GM23338 (cell line): ENCODE measurements at regions not wholly inside any gene's neighbourhood (a gene's known extent, or its start where the extent isn't known, plus 50 kb on each side); places are given as distances from the start of the nearest gene placed in this dataset.

Experiments
- ATAC-seq: fragments of 200-7000 bp; cut with Tn5 transposase; 3 replicates; pipeline ENCODE4 v1.9.1; 2020
- DNase-seq: peaks from one replicate; pipeline ENCODE4 v3.0.0-alpha.2; 2015; ENCODE audit warnings: low spot score
- H2AFZ ChIP-seq: fragments of 200-600 bp; sonication (generic); 2 replicates; pipeline ENCODE4 v1.8.0; 2016; ENCODE audit warnings: antibody characterized with exemption, mild to moderate bottlenecking, moderate library complexity
- H3F3A ChIP-seq: fragments of 200-600 bp; sonication (generic); replicated peaks from 2 replicates; pipeline ENCODE4 v1.8.0; 2017; ENCODE audit warnings: antibody characterized with exemption, mixed run types, low read depth
- H3K27ac ChIP-seq: fragments of 200-600 bp; sonication (generic); 2 replicates; pipeline ENCODE4 v1.6.1; 2016; ENCODE audit warnings: low read depth
- H3K27me3 ChIP-seq: fragments of 200-600 bp; sonication (generic); 2 replicates; pipeline ENCODE4 v1.8.0; 2016; ENCODE audit warnings: mild to moderate bottlenecking, mixed run types, moderate library complexity; ENCODE audit not compliant: insufficient read depth
- H3K36me3 ChIP-seq: fragments of 200-600 bp; sonication (generic); 2 replicates; pipeline ENCODE4 v1.8.0; 2016; ENCODE audit warnings: mild to moderate bottlenecking; ENCODE audit not compliant: insufficient read depth
- H3K4me1 ChIP-seq: fragments of 200-600 bp; sonication (generic); 2 replicates; pipeline ENCODE4 v1.8.0; 2016; ENCODE audit warnings: mild to moderate bottlenecking, moderate library complexity; ENCODE audit not compliant: insufficient read depth
- H3K4me2 ChIP-seq: fragments of 200-600 bp; sonication (generic); 2 replicates; pipeline ENCODE4 v1.7.1; 2017; ENCODE audit warnings: mixed run types
- H3K4me3 ChIP-seq: fragments of 200-600 bp; sonication (generic); 2 replicates; pipeline ENCODE4 v1.6.1; 2016; ENCODE audit warnings: mixed run types
- H3K79me2 ChIP-seq: fragments of 200-600 bp; sonication (generic); replicated peaks from 2 replicates; pipeline ENCODE4 v1.8.0; 2017; ENCODE audit warnings: mild to moderate bottlenecking; ENCODE audit not compliant: insufficient read depth
- H3K9me2 ChIP-seq: fragments of 200-600 bp; sonication (generic); 2 replicates; pipeline ENCODE4 v1.8.0; 2017; ENCODE audit not compliant: insufficient read depth
- H4K20me1 ChIP-seq: fragments of 200-600 bp; sonication (generic); replicated peaks from 2 replicates; pipeline ENCODE4 v1.8.0; 2017; ENCODE audit warnings: mild to moderate bottlenecking; ENCODE audit not compliant: insufficient read depth
- H3K27ac Mint-ChIP-seq: 2 replicates; pipeline ENCODE4 v1.8.0; 2020; ENCODE audit warnings: inconsistent platforms, mild to moderate bottlenecking, moderate library complexity, mixed read lengths
- H3K27me3 Mint-ChIP-seq: 3 replicates; pipeline ENCODE4 v1.8.0; 2022; ENCODE audit warnings: low read depth, mild to moderate bottlenecking, moderate library complexity, mixed read lengths, inconsistent platforms; ENCODE audit not compliant: insufficient read depth, poor library complexity
- H3K36me3 Mint-ChIP-seq: 3 replicates; pipeline ENCODE4 v1.8.0; 2021; ENCODE audit warnings: low read depth, mild to moderate bottlenecking, inconsistent platforms, moderate library complexity, mixed read lengths
- H3K4me1 Mint-ChIP-seq: 3 replicates; pipeline ENCODE4 v1.8.0; 2020; ENCODE audit warnings: mild to moderate bottlenecking, inconsistent platforms, mixed read lengths
- H3K4me3 Mint-ChIP-seq: 3 replicates; pipeline ENCODE4 v1.8.0; 2021; ENCODE audit warnings: moderate library complexity, mild to moderate bottlenecking, inconsistent platforms, mixed read lengths
- H3K9me3 Mint-ChIP-seq: 3 replicates; pipeline ENCODE4 v1.8.0; 2020; ENCODE audit warnings: moderate library complexity, mild to moderate bottlenecking, inconsistent platforms, mixed read lengths
- EZH2phosphoT487 ChIP-seq: fragments of 200-600 bp; sonication (generic); IDR thresholded peaks from one replicate; pipeline ENCODE4 v1.8.1; 2018; ENCODE audit warnings: antibody characterized with exemption; ENCODE audit not compliant: unreplicated experiment
- JUNB ChIP-seq: IDR thresholded peaks from one replicate; pipeline ENCODE4 v1.6.1; 2016; ENCODE audit warnings: antibody characterized with exemption; ENCODE audit not compliant: unreplicated experiment
- NANOG ChIP-seq: IDR thresholded peaks from 2 replicates; pipeline ENCODE4 v1.6.1; 2016; ENCODE audit warnings: antibody characterized with exemption, borderline replicate concordance
- STAT1 ChIP-seq: IDR thresholded peaks from one replicate; pipeline ENCODE4 v1.6.1; 2016; ENCODE audit warnings: antibody characterized with exemption; ENCODE audit not compliant: unreplicated experiment
- ZNF114 ChIP-seq: fragments of 250-450 bp; sonication (Bioruptor Pico); IDR thresholded peaks from 2 replicates; pipeline ENCODE4 v1.5.0; 2020; ENCODE audit warnings: mild to moderate bottlenecking, moderate library complexity
- TF ChIP-seq, protein P1 (sequence below): IDR thresholded peaks from one replicate; pipeline ENCODE4 v1.6.1; 2018; ENCODE audit warnings: antibody characterized with exemption; ENCODE audit not compliant: unreplicated experiment
- TF ChIP-seq, protein P2 (sequence below): fragments of 250-450 bp; sonication (Bioruptor Pico); IDR thresholded peaks from 2 replicates; pipeline ENCODE4 v1.5.0; 2020; ENCODE audit warnings: mild to moderate bottlenecking, moderate library complexity
- TF ChIP-seq, protein P3 (sequence below): IDR thresholded peaks from 2 replicates; pipeline ENCODE4 v1.6.1; 2016; ENCODE audit warnings: antibody characterized with exemption

DNA sequence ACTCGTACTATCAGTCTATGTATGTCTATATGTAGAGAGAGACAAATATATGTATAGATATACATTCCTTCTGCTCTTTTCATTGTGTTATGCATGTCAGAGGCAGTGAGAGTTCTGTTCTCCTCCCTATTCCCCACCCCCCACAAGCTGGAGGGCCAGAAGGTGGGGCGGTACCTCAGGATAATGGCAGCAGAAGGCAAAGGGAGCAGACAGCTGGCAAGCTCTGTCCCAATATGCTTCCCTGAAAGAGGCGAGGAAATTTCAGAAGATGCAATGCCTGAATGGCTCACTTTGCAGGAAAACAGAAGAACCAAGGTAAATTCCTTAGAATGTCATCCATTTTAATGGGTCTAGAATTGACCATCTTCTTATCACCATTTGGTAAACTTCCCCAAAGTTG lies 114.4 kb downstream of the NAA11 start (continued):
- TF ChIP-seq, protein P1, sequence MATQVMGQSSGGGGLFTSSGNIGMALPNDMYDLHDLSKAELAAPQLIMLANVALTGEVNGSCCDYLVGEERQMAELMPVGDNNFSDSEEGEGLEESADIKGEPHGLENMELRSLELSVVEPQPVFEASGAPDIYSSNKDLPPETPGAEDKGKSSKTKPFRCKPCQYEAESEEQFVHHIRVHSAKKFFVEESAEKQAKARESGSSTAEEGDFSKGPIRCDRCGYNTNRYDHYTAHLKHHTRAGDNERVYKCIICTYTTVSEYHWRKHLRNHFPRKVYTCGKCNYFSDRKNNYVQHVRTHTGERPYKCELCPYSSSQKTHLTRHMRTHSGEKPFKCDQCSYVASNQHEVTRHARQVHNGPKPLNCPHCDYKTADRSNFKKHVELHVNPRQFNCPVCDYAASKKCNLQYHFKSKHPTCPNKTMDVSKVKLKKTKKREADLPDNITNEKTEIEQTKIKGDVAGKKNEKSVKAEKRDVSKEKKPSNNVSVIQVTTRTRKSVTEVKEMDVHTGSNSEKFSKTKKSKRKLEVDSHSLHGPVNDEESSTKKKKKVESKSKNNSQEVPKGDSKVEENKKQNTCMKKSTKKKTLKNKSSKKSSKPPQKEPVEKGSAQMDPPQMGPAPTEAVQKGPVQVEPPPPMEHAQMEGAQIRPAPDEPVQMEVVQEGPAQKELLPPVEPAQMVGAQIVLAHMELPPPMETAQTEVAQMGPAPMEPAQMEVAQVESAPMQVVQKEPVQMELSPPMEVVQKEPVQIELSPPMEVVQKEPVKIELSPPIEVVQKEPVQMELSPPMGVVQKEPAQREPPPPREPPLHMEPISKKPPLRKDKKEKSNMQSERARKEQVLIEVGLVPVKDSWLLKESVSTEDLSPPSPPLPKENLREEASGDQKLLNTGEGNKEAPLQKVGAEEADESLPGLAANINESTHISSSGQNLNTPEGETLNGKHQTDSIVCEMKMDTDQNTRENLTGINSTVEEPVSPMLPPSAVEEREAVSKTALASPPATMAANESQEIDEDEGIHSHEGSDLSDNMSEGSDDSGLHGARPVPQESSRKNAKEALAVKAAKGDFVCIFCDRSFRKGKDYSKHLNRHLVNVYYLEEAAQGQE = no peak
- TF ChIP-seq ZNF114 = no peak

DNA sequence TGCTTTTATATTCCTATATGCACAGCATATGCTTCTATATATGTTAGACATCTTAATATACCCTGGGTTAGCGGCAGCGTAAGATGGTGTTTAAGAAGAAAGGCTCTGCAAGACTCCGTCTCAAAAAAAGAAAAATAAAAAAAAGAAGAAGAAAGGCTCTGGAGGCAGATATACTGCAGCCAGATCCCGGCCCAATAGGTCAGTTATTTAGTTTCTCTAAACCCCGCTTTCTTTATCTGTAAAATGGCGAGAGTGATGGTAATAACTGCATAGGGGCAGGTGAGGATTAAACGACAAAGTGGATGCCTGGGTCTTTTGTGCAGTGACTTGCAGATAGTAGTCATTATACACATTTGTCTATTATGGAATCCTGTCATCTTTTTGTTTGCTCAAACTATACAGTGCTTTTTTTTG lies 115.2 kb downstream of the NAA11 start:
- Mint-ChIP-seq H3K27ac (no peak overlapping the region), H3K9me3 (peaks cover 17% of the 10 kb centered on the region), H3K27me3 (no peaks in the 10 kb centered on the region), H3K4me3 (no peak overlapping the region), H3K4me1 (no peaks in the 10 kb centered on the region), H3K36me3 (peaks cover 13% of the 10 kb centered on the region)
- H3K4me1 ChIP-seq = no peaks in the 10 kb centered on the region
- no peak overlapping the region for H3K27ac ChIP-seq
- H3K27me3 ChIP-seq = no peaks in the 10 kb centered on the region
- ATAC-seq (no peak), DNase-seq (no peak)
- no peaks in the 10 kb centered on the region for H3K36me3 ChIP-seq
- no peak overlapping the region for H3K4me3 ChIP-seq
- TF ChIP-seq JUNB = no peak
- no peak for TF ChIP-seq NANOG
- TF ChIP-seq, protein P2, sequence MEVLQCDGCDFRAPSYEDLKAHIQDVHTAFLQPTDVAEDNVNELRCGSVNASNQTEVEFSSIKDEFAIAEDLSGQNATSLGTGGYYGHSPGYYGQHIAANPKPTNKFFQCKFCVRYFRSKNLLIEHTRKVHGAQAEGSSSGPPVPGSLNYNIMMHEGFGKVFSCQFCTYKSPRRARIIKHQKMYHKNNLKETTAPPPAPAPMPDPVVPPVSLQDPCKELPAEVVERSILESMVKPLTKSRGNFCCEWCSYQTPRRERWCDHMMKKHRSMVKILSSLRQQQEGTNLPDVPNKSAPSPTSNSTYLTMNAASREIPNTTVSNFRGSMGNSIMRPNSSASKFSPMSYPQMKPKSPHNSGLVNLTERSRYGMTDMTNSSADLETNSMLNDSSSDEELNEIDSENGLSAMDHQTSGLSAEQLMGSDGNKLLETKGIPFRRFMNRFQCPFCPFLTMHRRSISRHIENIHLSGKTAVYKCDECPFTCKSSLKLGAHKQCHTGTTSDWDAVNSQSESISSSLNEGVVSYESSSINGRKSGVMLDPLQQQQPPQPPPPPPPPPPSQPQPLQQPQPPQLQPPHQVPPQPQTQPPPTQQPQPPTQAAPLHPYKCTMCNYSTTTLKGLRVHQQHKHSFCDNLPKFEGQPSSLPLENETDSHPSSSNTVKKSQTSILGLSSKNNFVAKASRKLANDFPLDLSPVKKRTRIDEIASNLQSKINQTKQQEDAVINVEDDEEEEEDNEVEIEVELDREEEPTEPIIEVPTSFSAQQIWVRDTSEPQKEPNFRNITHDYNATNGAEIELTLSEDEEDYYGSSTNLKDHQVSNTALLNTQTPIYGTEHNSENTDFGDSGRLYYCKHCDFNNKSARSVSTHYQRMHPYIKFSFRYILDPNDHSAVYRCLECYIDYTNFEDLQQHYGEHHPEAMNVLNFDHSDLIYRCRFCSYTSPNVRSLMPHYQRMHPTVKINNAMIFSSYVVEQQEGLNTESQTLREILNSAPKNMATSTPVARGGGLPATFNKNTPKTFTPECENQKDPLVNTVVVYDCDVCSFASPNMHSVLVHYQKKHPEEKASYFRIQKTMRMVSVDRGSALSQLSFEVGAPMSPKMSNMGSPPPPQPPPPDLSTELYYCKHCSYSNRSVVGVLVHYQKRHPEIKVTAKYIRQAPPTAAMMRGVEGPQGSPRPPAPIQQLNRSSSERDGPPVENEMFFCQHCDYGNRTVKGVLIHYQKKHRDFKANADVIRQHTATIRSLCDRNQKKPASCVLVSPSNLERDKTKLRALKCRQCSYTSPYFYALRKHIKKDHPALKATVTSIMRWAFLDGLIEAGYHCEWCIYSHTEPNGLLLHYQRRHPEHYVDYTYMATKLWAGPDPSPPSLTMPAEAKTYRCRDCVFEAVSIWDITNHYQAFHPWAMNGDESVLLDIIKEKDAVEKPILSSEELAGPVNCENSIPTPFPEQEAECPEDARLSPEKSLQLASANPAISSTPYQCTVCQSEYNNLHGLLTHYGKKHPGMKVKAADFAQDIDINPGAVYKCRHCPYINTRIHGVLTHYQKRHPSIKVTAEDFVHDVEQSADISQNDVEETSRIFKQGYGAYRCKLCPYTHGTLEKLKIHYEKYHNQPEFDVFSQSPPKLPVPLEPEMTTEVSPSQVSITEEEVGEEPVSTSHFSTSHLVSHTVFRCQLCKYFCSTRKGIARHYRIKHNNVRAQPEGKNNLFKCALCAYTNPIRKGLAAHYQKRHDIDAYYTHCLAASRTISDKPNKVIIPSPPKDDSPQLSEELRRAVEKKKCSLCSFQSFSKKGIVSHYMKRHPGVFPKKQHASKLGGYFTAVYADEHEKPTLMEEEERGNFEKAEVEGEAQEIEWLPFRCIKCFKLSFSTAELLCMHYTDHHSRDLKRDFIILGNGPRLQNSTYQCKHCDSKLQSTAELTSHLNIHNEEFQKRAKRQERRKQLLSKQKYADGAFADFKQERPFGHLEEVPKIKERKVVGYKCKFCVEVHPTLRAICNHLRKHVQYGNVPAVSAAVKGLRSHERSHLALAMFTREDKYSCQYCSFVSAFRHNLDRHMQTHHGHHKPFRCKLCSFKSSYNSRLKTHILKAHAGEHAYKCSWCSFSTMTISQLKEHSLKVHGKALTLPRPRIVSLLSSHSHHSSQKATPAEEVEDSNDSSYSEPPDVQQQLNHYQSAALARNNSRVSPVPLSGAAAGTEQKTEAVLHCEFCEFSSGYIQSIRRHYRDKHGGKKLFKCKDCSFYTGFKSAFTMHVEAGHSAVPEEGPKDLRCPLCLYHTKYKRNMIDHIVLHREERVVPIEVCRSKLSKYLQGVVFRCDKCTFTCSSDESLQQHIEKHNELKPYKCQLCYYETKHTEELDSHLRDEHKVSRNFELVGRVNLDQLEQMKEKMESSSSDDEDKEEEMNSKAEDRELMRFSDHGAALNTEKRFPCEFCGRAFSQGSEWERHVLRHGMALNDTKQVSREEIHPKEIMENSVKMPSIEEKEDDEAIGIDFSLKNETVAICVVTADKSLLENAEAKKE = no peak
- no peak for TF ChIP-seq EZH2phosphoT487
- TF ChIP-seq, protein P3, sequence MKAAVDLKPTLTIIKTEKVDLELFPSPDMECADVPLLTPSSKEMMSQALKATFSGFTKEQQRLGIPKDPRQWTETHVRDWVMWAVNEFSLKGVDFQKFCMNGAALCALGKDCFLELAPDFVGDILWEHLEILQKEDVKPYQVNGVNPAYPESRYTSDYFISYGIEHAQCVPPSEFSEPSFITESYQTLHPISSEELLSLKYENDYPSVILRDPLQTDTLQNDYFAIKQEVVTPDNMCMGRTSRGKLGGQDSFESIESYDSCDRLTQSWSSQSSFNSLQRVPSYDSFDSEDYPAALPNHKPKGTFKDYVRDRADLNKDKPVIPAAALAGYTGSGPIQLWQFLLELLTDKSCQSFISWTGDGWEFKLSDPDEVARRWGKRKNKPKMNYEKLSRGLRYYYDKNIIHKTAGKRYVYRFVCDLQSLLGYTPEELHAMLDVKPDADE = no peak
- no peak for TF ChIP-seq STAT1
- TF ChIP-seq, protein P1 = no peak
- H4K20me1 ChIP-seq = no peaks in the 10 kb centered on the region
- no peak overlapping the region; the same call in 1 of the 2 replicates for H2AFZ ChIP-seq
- H3K79me2 ChIP-seq = no peaks in the 10 kb centered on the region
- no peaks in the 10 kb centered on the region for H3F3A ChIP-seq
- H3K4me2 ChIP-seq = no peak overlapping the region
- no peaks in the 10 kb centered on the region for H3K9me2 ChIP-seq
